HG02763 (cell line): ENCODE measurements at regions not wholly inside any gene's neighbourhood (a gene's known extent, or its start where the extent isn't known, plus 50 kb on each side); places are given as distances from the start of the nearest gene placed in this dataset.
"Not testable (repeated sequence)": the region's sequence is repeated elsewhere in the genome, so short reads cannot be mapped to it uniquely, and the experiment has no call there.

Source experiments
- ATAC-seq: cut with Tn5 transposase; IDR thresholded peaks from one replicate; pipeline ENCODE4 v1.9.1; 2021; ENCODE audit warnings: mild to moderate bottlenecking, moderate library complexity; ENCODE audit not compliant: unreplicated experiment

GRCh38 chr5:29039994-29040393 is 2001.6 kb upstream of the CDH9 start:
- no peak for ATAC-seq

GRCh38 chr5:29037716-29038115 is 1999.3 kb upstream of the CDH9 start:
- no peak for ATAC-seq

DNA sequence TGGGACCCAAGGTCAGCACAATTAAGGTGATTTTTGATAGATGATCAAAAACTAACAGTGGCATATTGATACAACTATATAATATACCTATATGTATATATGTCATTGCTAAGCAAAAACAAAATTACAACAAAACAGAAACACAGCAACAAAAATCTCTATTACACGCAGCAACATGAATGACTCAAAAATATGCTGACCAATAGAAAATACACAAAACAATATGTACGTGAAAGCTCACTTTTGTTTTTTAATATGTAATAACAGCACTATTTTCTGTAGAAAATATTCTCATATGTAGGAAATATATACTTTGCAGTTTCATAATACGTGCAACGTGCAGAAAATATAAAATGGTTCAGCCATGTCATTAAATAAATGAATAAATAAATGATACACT is 1985.7 kb upstream of the CDH9 start:
- ATAC-seq = no peak

DNA sequence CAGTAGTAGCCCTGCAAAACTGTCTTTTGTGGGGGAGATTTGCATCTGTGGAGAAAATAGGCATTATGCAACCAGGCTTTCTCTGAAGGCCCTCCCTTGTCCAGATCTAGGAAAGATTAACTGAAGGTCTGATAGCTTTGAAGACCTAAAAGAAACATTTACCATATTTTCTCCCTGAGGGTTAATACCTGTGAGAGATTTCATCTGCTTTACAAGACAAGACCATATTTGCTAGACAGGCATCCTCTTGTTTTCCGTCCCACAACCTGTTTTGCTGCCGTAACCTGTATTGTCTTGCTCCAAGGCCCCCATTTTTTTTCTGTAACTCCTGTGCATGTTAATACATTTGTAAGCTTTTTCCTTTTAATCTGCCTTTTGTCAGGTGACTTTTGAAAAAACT is 1985.2 kb upstream of the CDH9 start:
- no peak for ATAC-seq

DNA sequence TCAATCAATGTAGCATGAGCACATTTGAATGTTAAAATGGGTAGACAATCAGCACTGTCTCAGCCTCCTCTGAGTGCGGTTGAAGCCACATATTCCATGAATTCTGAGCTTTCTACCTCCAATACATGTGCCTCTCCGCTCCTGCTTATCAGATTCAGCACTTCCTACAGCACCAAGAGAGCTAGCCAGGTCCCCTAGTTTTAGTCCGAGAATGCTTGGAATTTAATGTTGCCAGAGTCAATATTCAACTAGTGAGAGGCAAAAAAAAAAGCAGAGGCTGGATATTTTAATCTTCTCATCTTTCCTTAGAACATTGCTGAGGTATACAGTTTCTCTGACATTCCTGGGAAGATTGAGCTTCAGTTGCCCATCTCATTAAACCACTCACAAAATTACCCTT is 1979.1 kb upstream of the CDH9 start:
- no peak for ATAC-seq

DNA sequence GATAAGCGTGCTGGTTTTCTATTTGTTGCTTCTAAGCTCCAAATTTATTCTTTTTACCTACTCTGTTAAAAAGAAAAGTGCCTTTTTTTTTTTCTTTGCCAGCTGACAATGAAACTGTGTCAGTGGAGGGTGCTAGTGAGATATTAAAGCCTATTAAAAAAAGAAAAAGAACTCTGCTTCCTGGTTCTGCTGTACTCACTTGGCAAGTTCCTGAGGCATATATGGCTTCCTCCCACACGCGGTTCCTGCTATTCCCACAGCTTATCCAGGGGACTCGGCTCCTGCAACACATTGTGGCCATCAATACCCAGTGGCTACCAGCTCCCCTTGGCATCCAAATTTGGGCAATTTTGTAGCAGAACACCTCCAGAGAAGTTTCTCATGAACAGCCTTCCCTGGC is 1977.7 kb upstream of the CDH9 start:
- no peak for ATAC-seq

DNA sequence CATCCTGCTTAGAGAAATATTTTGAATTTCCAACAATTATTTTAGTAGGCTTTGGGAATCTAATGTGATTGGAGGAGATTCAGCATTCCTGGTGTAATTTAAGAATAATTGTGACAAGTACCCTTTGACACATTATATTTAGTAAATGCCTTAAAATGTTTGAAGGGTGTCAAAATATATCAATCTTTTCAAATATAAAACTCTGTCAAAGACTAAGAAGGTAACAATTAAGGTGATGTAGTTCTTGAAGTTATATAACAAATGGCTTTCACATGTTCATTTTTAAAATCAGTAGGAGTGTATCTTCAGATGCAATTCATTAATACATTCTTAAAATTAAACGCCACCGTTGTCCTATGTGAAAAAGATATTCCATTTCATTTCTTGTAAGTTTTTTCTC is 1977.1 kb upstream of the CDH9 start:
- no peak for ATAC-seq

GRCh38 chr5:29005386-29005785 is 1967.0 kb upstream of the CDH9 start:
- ATAC-seq = no peak

- ATAC-seq = no peak
These were observed 1964.1 kb upstream of the CDH9 start for GRCh38 chr5:29002481-29002880.

GRCh38 chr5:29001666-29002065 is 1963.3 kb upstream of the CDH9 start:
- no peak for ATAC-seq

- no peak for ATAC-seq
These were observed 1946.3 kb upstream of the CDH9 start for GRCh38 chr5:28984639-28985038.

DNA sequence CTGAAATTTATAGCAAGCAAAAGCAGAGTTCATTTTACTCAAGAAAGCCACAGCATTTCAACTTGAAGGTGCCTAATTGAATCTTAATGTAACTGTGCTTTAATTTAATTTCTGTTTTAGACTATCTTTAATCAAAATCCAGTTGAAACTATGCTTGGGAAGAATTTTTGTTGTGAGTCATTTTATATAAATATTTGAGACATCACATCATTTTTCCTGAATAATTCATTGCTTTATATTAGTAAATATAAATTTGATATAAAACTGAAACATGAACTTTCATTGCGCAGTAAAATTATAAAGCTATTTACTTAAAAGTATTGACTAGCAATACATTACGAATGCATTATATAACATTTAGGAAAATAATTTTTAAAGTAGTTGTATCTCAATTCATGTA is 1937.1 kb upstream of the CDH9 start:
- ATAC-seq = no peak

DNA sequence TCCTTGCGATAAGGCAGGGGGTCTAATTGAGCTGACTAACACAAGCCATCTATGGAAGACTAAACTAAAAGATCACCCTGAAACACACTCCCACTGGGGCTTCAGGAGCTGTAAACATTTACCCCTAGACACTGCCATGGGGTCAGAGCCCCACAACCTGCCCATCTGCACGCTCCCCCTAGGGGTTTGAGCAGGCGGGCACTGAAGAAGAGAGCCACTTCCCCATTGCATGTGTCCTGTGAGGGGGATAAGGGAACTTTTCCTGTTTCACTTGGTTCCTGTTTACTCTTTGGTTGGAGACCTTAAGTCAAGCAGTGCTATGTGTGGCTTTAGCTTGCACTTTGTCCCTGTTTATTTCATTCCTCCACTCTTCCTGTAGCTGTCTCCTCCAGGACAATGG is 1929.5 kb upstream of the CDH9 start:
- no peak for ATAC-seq

DNA sequence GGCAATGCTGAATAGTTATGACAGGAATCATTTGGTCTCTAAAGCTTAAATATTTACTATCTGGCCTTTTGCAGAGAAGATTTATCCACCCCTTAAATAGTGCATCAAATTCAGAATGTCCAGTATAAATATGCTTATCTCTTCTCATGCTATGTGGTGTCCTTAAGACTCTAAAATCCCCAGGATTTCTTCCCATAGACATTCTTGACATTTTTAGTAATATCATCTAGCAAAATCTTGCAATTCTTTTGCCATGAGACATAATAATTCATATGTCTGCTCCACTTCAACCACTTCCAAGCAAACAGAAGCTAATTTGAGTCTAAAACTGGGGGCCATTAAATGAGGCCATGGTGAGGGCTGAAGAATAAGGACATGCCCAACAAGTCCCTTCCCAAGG is 1923.4 kb upstream of the CDH9 start:
- no peak for ATAC-seq

DNA sequence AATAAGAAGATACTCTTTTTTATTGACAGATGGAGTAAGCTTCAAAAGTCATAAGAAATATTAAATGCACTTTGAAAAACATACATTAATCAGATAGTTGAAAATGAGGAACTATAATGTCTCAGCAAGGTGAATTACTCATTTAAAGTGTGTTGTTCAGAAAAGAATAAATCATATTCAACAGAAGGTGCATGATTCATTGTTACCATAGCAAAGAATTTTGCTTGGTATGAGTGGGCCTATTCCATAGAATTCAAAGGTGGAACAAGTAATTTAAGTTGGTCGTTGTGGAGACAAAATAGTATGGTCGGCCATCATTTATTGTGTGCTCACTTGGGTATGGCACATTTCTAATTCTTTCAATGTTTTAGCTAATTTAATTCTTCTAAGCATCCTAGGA is 1920.2 kb upstream of the CDH9 start:
- no peak for ATAC-seq

DNA sequence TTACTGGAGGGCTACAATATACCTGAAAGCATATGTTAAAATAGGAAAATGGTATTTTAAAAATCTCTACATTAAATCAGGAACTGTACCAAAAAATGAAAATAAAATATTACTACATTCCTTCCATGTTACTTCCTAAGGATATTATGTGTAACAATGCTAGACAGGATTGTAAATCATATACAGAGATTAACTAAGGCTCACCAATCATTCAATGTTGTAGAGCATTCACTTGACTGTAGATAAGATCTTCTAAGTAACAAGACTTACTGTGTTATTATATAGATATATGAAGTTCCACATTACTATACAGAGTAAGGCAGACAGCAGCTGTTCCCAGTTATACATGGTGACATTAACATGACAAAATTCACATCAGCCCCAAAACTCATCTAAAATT is 1919.1 kb upstream of the CDH9 start:
- ATAC-seq = no peak

- ATAC-seq = no peak
These were observed 1915.7 kb upstream of the CDH9 start for GRCh38 chr5:28954074-28954473.

DNA sequence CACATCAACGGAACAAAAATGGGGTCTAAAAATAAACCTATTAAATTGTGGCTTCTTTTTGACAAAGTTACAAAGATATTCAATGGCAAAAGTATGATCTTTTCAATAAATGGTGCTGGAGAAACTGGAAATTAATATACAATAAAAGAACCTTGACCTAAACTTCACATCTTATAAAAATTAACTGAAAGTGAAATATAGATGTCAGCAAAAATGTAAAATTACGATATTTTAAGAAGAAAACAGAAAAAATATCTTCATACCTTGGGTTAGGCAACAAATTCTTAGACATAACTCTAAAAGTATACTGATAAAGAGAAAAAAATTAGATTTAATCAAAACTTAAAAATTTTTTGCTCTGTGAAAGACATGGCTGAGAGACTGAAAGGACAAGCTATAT is 1909.5 kb upstream of the CDH9 start:
- no peak for ATAC-seq

DNA sequence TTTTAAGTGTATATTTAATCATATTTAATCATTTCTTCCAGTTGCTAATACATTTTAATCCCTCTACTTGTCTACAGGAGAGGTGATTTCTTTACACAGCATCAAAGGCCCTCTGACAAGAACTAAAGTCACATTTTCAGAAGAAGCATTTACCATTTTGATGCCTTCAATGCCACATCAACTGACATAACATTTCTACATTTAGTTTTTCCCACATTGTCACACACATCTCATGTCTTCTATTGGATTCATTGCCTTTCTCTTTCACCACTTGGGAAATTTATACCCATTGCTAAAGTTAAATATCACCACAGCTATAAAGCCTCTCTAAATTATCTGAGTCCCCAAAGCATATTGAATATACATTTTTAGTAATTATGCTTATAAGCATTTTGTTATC is 1907.5 kb upstream of the CDH9 start:
- ATAC-seq = no peak

DNA sequence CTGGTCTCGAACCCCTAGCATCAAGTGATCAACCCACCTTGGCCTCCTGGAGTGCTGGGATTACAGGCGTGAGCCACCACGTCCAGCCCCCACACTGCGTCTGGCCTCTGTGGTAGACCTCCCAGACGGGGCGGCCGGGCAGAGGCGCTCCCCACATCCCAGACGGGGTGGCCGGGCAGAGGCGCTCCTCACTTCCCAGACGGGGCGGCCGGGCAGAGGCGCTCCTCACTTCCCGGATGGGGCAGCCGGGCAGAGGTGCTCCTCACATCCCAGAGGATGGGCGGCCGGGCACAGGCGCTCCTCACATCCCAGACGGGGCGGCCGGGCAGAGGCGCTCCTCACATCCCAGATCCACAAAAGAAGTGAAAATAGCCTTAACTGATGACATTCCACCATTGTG is 1891.0 kb upstream of the CDH9 start:
- not testable (repeated sequence) for ATAC-seq

DNA sequence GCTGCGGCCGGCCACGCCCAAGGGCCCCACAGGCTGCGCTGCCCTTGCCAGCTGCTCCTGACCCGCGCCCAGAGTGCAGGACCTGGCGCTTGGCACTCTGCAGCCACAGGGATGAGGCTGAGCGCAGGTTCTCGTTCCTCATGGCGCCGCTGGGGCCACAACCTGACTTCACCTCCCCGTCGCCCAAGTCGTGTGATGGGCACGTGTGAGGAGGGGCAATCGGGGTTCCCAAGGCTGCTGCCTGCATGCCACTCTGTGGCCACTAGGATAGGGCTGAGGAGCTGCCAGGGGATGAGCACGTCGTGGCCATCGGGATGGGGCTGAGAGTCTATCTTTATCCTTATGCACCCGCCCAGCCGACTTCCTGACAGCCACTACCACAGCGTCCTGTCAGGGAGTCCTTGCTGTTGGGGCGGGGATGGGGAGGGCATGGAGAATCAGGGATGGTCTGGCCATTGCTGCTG is 1890.0 kb upstream of the CDH9 start:
- ATAC-seq = not testable (repeated sequence)

GRCh38 chr5:28927559-28928326 is 1889.4 kb upstream of the CDH9 start:
- ATAC-seq = no peak

GRCh38 chr5:28926422-28926821 is 1888.0 kb upstream of the CDH9 start:
- ATAC-seq = no peak
